Hematopoietic multipotent progenitor cell treated with erythropoietin and hydrocortisone succinate and interleukin-3 and kit ligand, for 15 days (in vitro differentiated cells): ENCODE measurements at regions not wholly inside any gene's neighbourhood (a gene's known extent, or its start where the extent isn't known, plus 50 kb on each side); places are given as distances from the start of the nearest gene placed in this dataset.
"Not testable (repeated sequence)": the region's sequence is repeated elsewhere in the genome, so short reads cannot be mapped to it uniquely, and the experiment has no call there.

Source experiments
- DNase-seq: peaks from one replicate; pipeline ENCODE4 v3.0.0-alpha.2; 2015; ENCODE audit warnings: low spot score

DNA sequence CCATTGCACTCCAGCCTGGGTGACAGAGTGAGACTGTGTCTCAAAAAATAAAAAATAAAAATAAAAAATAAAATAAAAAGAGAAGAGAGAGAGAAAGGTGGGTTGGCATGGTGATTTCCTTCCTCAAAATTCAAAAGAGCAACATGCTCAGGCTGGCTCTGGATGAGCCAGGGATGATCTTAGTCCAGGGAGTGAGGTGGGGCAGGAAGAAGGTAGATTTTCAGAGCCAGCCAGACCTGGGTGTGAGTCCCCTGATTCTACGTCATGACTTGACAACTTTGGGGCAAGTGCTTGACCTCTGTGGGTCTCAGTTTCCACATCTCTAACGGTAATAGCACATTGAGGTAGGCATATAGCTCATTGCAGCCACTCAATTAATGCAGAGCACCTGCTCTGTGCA lies 109.4 kb upstream of the CTBP2 start:
- DNase-seq: no peak

GRCh38 chr10:125266966-125267365 lies 106.6 kb upstream of the CTBP2 start:
- no peak for DNase-seq

DNA sequence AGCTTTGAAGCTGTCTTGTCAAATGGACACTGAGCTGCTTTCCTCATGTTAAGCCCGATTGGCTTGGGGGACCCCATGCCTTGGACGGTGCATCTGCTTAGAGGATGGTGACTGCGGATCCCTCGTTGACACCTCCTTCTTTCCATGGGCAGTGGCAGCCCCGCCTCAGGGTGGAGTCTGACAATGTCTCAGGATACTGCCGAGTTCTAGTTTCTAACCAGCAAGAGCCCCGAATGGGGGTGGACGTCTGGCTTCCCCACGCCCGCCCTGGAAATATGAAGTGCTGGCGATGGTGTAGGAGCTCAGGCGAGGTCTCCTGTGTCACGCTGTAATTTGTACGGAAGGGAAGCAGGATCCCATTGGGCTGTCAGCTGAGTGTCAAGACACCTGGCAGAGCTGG lies 106.2 kb upstream of the CTBP2 start:
- DNase-seq: no peak

DNA sequence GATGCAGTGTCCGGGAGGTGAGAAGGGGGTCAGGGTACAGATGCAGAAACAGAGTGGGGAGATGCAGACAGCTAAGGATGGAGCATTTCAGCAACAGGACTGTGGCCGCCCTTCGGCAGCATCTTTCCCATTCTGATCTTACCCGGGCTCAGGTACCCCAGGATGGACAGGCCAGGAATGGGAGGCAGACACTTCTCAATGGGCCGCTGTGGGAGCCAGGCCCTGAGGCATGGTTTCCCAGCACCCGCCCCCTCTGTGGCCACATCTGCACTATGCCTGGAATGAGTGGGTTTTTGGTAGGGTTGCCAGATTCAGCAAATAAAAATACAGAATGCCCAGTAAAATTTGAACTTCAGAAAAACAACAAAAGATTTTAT lies 105.2 kb upstream of the CTBP2 start:
- no peak for DNase-seq

- DNase-seq: no peak
These were observed 104.6 kb upstream of the CTBP2 start for GRCh38 chr10:125264757-125265578.

GRCh38 chr10:125264091-125264490 lies 103.7 kb upstream of the CTBP2 start:
- DNase-seq: no peak

- no peak for DNase-seq
These were observed 103.2 kb upstream of the CTBP2 start for GRCh38 chr10:125263551-125263950.

GRCh38 chr10:125262920-125263319 lies 102.6 kb upstream of the CTBP2 start:
- DNase-seq: no peak

- DNase-seq: no peak
These were observed 102.0 kb upstream of the CTBP2 start for GRCh38 chr10:125262409-125262808.

DNA sequence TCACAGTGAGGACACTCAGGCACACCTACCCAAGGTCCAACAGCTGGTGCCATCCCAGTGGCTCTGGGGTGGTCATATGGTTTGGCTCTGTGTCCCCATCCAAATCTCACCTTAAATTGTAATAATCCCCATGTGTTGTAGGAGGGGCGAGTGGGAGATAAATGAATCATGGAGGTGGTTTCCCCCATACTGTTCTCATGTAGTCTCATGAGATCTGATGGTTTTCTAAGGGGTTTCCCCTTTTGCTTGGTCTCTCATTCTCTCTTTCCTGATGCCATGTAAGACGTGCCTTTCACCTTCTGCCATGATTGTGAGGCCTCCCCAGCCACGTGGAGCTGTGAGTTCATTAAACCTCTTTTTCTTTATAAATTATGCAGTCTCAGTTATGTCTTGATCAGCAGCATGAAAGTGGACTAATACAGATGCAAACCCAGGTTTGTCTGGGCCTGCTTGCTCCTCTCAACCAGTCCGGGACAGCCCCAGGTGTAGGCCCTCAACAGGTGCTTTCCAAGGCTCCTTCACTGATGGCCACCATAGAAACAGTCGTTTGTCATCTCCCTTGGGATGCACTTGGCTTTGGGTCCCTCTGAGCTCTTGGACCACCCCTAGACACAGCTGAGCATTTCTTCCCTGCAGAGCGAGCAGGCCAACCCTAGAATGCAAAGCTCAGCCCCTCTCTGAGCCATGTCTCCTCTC lies 101.3 kb upstream of the CTBP2 start:
- no peak for DNase-seq

GRCh38 chr10:125260260-125260659 lies 99.9 kb upstream of the CTBP2 start:
- no peak for DNase-seq

- DNase-seq: no peak
These were observed 99.3 kb upstream of the CTBP2 start for GRCh38 chr10:125259651-125260050.

- no peak for DNase-seq
These were observed 98.3 kb upstream of the CTBP2 start for GRCh38 chr10:125258676-125259075.

GRCh38 chr10:125257521-125258108 lies 97.3 kb upstream of the CTBP2 start:
- DNase-seq: no peak

DNA sequence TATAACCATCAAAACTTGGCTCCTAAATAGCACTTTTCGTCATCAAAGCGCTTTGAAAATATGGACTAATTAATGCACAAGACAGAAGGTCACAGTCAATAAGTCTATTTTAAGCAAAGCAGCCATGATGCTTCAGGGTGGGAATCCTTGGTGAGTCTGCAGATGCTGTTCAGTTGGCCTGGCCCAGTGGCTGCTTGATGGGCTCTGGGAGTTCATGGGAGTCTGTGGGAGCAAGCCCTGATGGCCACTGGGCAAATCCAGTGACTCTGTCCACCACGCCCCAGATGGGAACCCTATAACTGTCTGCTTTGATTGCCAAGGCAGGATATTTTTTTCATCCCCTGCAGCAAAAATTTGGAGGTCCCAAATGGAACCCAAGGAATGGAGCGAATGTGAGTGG lies 95.7 kb upstream of the CTBP2 start:
- no peak for DNase-seq

- DNase-seq: no peak
These were observed 92.6 kb upstream of the CTBP2 start for GRCh38 chr10:125252937-125253336.

GRCh38 chr10:125250834-125251233 lies 90.5 kb upstream of the CTBP2 start:
- DNase-seq: not testable (repeated sequence)

DNA sequence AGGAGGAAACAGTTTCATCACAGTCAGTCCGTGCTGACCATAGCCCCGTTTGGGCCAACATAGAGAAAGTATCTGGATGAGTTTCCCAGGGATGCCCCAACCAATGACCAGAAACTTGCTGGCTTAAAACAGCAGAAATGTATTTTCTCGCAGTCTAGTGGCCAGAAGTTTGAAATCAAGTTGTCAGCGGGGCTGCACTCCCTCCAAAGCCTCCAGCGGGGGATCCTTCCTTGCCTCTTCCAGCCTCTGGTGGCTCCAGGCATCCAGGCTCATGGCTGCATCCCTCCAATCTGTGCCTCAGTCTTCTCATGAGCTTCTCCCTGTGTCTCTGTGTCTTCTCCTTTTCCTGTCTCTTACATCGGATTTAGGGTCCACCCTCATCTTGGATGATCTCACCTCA lies 89.6 kb upstream of the CTBP2 start:
- no peak for DNase-seq

- no peak for DNase-seq
These were observed 88.1 kb upstream of the CTBP2 start for GRCh38 chr10:125248489-125248888.

- no peak for DNase-seq
These were observed 87.2 kb upstream of the CTBP2 start for GRCh38 chr10:125247576-125247975.

- DNase-seq: no peak
These were observed 83.3 kb upstream of the CTBP2 start for GRCh38 chr10:125243532-125244253.

DNA sequence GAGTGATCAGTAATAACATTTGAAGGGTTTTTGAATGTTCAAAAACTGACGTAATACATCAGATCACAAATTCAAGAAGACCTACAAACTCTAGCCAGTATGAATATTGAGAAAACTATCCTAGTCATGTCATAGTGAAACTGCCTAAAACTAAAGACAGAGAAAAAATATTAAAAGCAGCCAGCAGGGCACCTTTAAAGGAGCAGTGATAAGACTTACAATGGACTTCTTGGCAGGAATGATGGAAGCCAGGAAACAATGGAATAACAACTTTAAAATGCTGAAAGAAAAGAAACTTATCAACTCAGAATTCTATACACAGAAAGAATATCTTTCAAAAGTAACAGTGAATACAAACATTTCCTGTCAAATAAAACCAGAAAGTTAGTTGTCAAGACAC lies 78.3 kb upstream of the CTBP2 start:
- no peak for DNase-seq

GRCh38 chr10:125236091-125236490 lies 75.7 kb upstream of the CTBP2 start:
- DNase-seq: no peak
